ENCODE measurements at regions not wholly inside any gene's neighbourhood (a gene's known extent, or its start where the extent isn't known, plus 50 kb on each side); places are given as distances from the start of the nearest gene placed in this dataset.

DNA sequence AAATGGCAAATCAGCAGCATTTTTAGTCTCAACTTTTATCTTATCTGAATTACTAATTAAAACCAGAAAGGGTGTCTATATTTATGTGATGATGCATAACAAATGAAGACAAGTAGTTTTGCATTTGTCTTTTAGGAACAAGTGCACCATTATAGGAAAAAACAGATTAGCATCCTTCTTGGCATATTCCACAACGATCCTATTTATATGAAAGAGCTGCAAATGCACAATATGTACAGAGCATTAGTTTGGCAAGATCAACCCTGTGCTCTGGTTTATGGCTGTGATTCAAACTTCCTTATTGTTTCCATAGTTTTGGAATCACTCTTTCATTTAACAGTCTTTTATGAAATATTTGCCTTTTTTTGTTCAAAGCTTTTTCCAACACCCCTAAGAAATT, 486.8 kb downstream of the KCNH5 start:
- no peak for TF ChIP-seq POLR2A (IDR thresholded peaks at IDR 0.05)
- TF ChIP-seq, protein P1, sequence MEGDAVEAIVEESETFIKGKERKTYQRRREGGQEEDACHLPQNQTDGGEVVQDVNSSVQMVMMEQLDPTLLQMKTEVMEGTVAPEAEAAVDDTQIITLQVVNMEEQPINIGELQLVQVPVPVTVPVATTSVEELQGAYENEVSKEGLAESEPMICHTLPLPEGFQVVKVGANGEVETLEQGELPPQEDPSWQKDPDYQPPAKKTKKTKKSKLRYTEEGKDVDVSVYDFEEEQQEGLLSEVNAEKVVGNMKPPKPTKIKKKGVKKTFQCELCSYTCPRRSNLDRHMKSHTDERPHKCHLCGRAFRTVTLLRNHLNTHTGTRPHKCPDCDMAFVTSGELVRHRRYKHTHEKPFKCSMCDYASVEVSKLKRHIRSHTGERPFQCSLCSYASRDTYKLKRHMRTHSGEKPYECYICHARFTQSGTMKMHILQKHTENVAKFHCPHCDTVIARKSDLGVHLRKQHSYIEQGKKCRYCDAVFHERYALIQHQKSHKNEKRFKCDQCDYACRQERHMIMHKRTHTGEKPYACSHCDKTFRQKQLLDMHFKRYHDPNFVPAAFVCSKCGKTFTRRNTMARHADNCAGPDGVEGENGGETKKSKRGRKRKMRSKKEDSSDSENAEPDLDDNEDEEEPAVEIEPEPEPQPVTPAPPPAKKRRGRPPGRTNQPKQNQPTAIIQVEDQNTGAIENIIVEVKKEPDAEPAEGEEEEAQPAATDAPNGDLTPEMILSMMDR (IDR thresholded peaks at IDR 0.05), result no peak
